COLO829 (cell line): ENCODE measurements at regions not wholly inside any gene's neighbourhood (a gene's known extent, or its start where the extent isn't known, plus 50 kb on each side); places are given as distances from the start of the nearest gene placed in this dataset.
"Not testable (repeated sequence)": the region's sequence is repeated elsewhere in the genome, so short reads cannot be mapped to it uniquely, and the experiment has no call there.

Source experiments
- DNase-seq: peaks from one replicate; pipeline ENCODE4 v3.0.0; 2012; ENCODE audit warnings: low spot score

GRCh38 chr7:15054304-15054703 lies 151.8 kb upstream of the DGKB start:
- not testable (repeated sequence) for DNase-seq

GRCh38 chr7:15049157-15049556 lies 146.6 kb upstream of the DGKB start:
- no peak for DNase-seq

GRCh38 chr7:15046861-15047260 lies 144.3 kb upstream of the DGKB start:
- DNase-seq: no peak

GRCh38 chr7:15043931-15044330 lies 141.4 kb upstream of the DGKB start:
- DNase-seq: no peak

GRCh38 chr7:15042285-15043065 lies 139.9 kb upstream of the DGKB start:
- no peak for DNase-seq

GRCh38 chr7:15041226-15041625 lies 138.7 kb upstream of the DGKB start:
- DNase-seq: no peak

- no peak for DNase-seq
Observed at GRCh38 chr7:15035814-15036213, 133.3 kb upstream of the DGKB start.

- no peak for DNase-seq
Observed at GRCh38 chr7:15033039-15033438, 130.5 kb upstream of the DGKB start.

GRCh38 chr7:15018981-15019380 lies 116.4 kb upstream of the DGKB start:
- DNase-seq: no peak

- DNase-seq: no peak
Observed at GRCh38 chr7:15016766-15017165, 114.2 kb upstream of the DGKB start.

- no peak for DNase-seq
Observed at GRCh38 chr7:15016315-15016667, 113.7 kb upstream of the DGKB start.

- DNase-seq: peak; percentile 70
Observed at GRCh38 chr7:15015545-15016314, 113.2 kb upstream of the DGKB start.

GRCh38 chr7:15012135-15012534 lies 109.6 kb upstream of the DGKB start:
- no peak for DNase-seq

- DNase-seq: no peak
Observed at GRCh38 chr7:15011289-15011688, 108.7 kb upstream of the DGKB start.

- no peak for DNase-seq
Observed at GRCh38 chr7:15007507-15007906, 105.0 kb upstream of the DGKB start.

GRCh38 chr7:15005672-15006071 lies 103.1 kb upstream of the DGKB start:
- no peak for DNase-seq

GRCh38 chr7:15000157-15000556 lies 97.6 kb upstream of the DGKB start:
- DNase-seq: no peak

- DNase-seq: no peak
Observed at GRCh38 chr7:14999331-14999730, 96.8 kb upstream of the DGKB start.

- DNase-seq: no peak
Observed at GRCh38 chr7:14995774-14996173, 93.2 kb upstream of the DGKB start.

GRCh38 chr7:14988941-14989340 lies 86.4 kb upstream of the DGKB start:
- DNase-seq: no peak

- DNase-seq: no peak
Observed at GRCh38 chr7:14978687-14979086, 76.1 kb upstream of the DGKB start.

GRCh38 chr7:14974688-14975087 lies 72.1 kb upstream of the DGKB start:
- no peak for DNase-seq

GRCh38 chr7:14973712-14974428 lies 71.3 kb upstream of the DGKB start:
- DNase-seq: peak; percentile 59
